ENCODE measurements at regions not wholly inside any gene's neighbourhood (a gene's known extent, or its start where the extent isn't known, plus 50 kb on each side); places are given as distances from the start of the nearest gene placed in this dataset.

GRCh38 chr3:82416830-82417229 is 655.4 kb upstream of the GBE1 start:
- no peaks in the 10 kb centered on the region for H3K9me2 ChIP-seq (replicated peaks; ENCODE audit: insufficient read depth, low read length)
- no peak overlapping the region for H3K4me3 ChIP-seq (ENCODE audit: low read length)
- no peaks in the 10 kb centered on the region for H3K36me3 ChIP-seq (replicated peaks; ENCODE audit: insufficient read depth, low read length)
- no peaks in the 10 kb centered on the region for H3F3A ChIP-seq (ENCODE audit: insufficient read depth, low read length)
- no peak overlapping the region for H2AFZ ChIP-seq (ENCODE audit: low read length)
- H3K27me3 ChIP-seq (replicated peaks; ENCODE audit: insufficient read depth, low read length) = no peaks in the 10 kb centered on the region
- no peaks in the 10 kb centered on the region for H3K4me1 ChIP-seq (ENCODE audit: low read length)
- no peaks in the 10 kb centered on the region for H3K9me3 ChIP-seq (replicated peaks; ENCODE audit: insufficient read depth, low read length)
- H4K20me1 ChIP-seq (ENCODE audit: insufficient read depth, low read length) = no peaks in the 10 kb centered on the region
- no peak overlapping the region for H3K27ac ChIP-seq (ENCODE audit: low read length)
- no peak for DNase-seq
- H3K9ac ChIP-seq (ENCODE audit: low read length) = no peak overlapping the region
- H3K79me2 ChIP-seq (ENCODE audit: low read length) = no peaks in the 10 kb centered on the region
- TF ChIP-seq EZH2phosphoT487 (IDR thresholded peaks at IDR 0.05; ENCODE audit: low read length) (no peak), EZH2 (optimal IDR thresholded peaks at IDR 0.05; ENCODE audit: low read depth, low read length) (no peak), CTCF (IDR thresholded peaks at IDR 0.05; ENCODE audit: low read length) (no peak)
- no peak overlapping the region for H3K4me2 ChIP-seq (ENCODE audit: low read depth, low read length)

- H3K9me3 ChIP-seq (replicated peaks; ENCODE audit: insufficient read depth, low read length) = no peaks in the 10 kb centered on the region
- no peak overlapping the region for H3K9ac ChIP-seq (ENCODE audit: low read length)
- H3K27me3 ChIP-seq (replicated peaks; ENCODE audit: insufficient read depth, low read length) = no peaks in the 10 kb centered on the region
- no peaks in the 10 kb centered on the region for H3K4me1 ChIP-seq (ENCODE audit: low read length)
- H3F3A ChIP-seq (ENCODE audit: insufficient read depth, low read length) = no peaks in the 10 kb centered on the region
- DNase-seq = no peak
- no peak overlapping the region for H2AFZ ChIP-seq (ENCODE audit: low read length)
- H3K36me3 ChIP-seq (replicated peaks; ENCODE audit: insufficient read depth, low read length) = no peaks in the 10 kb centered on the region
- no peaks in the 10 kb centered on the region for H3K9me2 ChIP-seq (replicated peaks; ENCODE audit: insufficient read depth, low read length)
- no peak overlapping the region for H3K4me3 ChIP-seq (ENCODE audit: low read length)
- H4K20me1 ChIP-seq (ENCODE audit: insufficient read depth, low read length) = no peaks in the 10 kb centered on the region
- H3K27ac ChIP-seq (ENCODE audit: low read length) = no peak overlapping the region
- H3K79me2 ChIP-seq (ENCODE audit: low read length) = no peaks in the 10 kb centered on the region
- H3K4me2 ChIP-seq (ENCODE audit: low read depth, low read length) = no peak overlapping the region
- no peak for TF ChIP-seq CTCF (IDR thresholded peaks at IDR 0.05; ENCODE audit: low read length)
- no peak for TF ChIP-seq EZH2phosphoT487 (IDR thresholded peaks at IDR 0.05; ENCODE audit: low read length)
- TF ChIP-seq EZH2 (optimal IDR thresholded peaks at IDR 0.05; ENCODE audit: low read depth, low read length) = no peak
Observed at GRCh38 chr3:82416349-82416748, 654.9 kb upstream of the GBE1 start.

- DNase-seq = no peak
Observed at GRCh38 chr3:82413171-82413570, 651.7 kb upstream of the GBE1 start.

More at GRCh38 chr3:82413171-82413570, 651.7 kb upstream of the GBE1 start:
- H3K9me2 ChIP-seq (replicated peaks; ENCODE audit: insufficient read depth, low read length) = no peaks in the 10 kb centered on the region
- H3K9me3 ChIP-seq (replicated peaks; ENCODE audit: insufficient read depth, low read length) = no peaks in the 10 kb centered on the region
- no peaks in the 10 kb centered on the region for H3K36me3 ChIP-seq (replicated peaks; ENCODE audit: insufficient read depth, low read length)
- H3K9ac ChIP-seq (ENCODE audit: low read length) = no peak overlapping the region
- no peak overlapping the region for H3K27ac ChIP-seq (ENCODE audit: low read length)
- H3K4me3 ChIP-seq (ENCODE audit: low read length) = no peak overlapping the region
- no peaks in the 10 kb centered on the region for H3K27me3 ChIP-seq (replicated peaks; ENCODE audit: insufficient read depth, low read length)
- TF ChIP-seq EZH2phosphoT487 (IDR thresholded peaks at IDR 0.05; ENCODE audit: low read length) = no peak
- no peak for TF ChIP-seq EZH2 (optimal IDR thresholded peaks at IDR 0.05; ENCODE audit: low read depth, low read length)
- TF ChIP-seq CTCF (IDR thresholded peaks at IDR 0.05; ENCODE audit: low read length) = no peak
- no peaks in the 10 kb centered on the region for H3K4me1 ChIP-seq (ENCODE audit: low read length)
- H3K79me2 ChIP-seq (ENCODE audit: low read length) = no peaks in the 10 kb centered on the region
- H3K4me2 ChIP-seq (ENCODE audit: low read depth, low read length) = no peak overlapping the region
- no peaks in the 10 kb centered on the region for H3F3A ChIP-seq (ENCODE audit: insufficient read depth, low read length)
- H2AFZ ChIP-seq (ENCODE audit: low read length) = no peak overlapping the region
- H4K20me1 ChIP-seq (ENCODE audit: insufficient read depth, low read length) = no peaks in the 10 kb centered on the region

Measured in MM.1S (cell line).